HL-60 (cell line): ENCODE measurements at regions not wholly inside any gene's neighbourhood (a gene's known extent, or its start where the extent isn't known, plus 50 kb on each side); places are given as distances from the start of the nearest gene placed in this dataset.

Experiments
- CTCF ChIP-seq: IDR thresholded peaks from one replicate; pipeline ENCODE4 v1.5.1; 2011; ENCODE audit warnings: low read length, control low read depth, inconsistent platforms; ENCODE audit not compliant: insufficient read depth
- POLR2AphosphoS5 ChIP-seq: IDR thresholded peaks from 2 replicates; pipeline ENCODE4 v1.6.1; 2012; ENCODE audit warnings: low read depth

DNA sequence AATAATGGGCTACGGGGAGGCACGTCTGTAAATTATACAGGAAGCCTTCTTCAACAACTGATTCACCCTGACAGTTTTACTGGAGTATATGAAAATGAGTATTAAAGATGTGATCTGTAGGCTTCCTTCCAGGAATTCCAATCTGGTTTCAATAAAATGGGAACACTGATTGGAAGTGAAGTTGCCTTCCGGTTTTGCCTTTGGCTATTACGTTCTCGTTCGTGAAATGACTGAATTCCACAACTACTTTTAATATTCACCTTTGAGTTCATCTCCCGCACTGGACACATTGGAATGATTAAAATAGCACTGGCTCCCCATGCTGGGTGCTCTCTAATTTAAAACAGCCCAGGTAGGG lies 350.1 kb upstream of the MKI67 start:
- TF ChIP-seq CTCF: no peak
- TF ChIP-seq POLR2AphosphoS5: no peak
